HEK293T (cell line): ENCODE measurements at regions not wholly inside any gene's neighbourhood (a gene's known extent, or its start where the extent isn't known, plus 50 kb on each side); places are given as distances from the start of the nearest gene placed in this dataset.
"Not testable (repeated sequence)": the region's sequence is repeated elsewhere in the genome, so short reads cannot be mapped to it uniquely, and the experiment has no call there.

Source experiments
- CTCF ChIA-PET: fragments of 350-600 bp; formaldehyde crosslinking; extraction: SDS; loops from one replicate; lab custom pipeline; 2021; ENCODE audit warnings: antibody characterized with exemption, inconsistent platforms; lab: Yijun Ruan, JAX
- POLR2A ChIA-PET: fragments of 350-600 bp; formaldehyde crosslinking; extraction: SDS; loops from one replicate; lab custom pipeline; 2020; ENCODE audit warnings: antibody characterized with exemption, inconsistent platforms; lab: Yijun Ruan, JAX
- DNase-seq: peaks from one replicate; pipeline ENCODE4 v3.0.0; 2012; ENCODE audit warnings: mixed read lengths; ENCODE audit errors: extremely low spot score
- ARNT ChIP-seq: fragments of 450-650 bp; IDR thresholded peaks from 2 replicates; pipeline ENCODE4 v1.6.1; 2017; ENCODE audit warnings: mild to moderate bottlenecking
- BHLHE40 ChIP-seq: fragments of 450-650 bp; IDR thresholded peaks from 2 replicates; pipeline ENCODE4 v1.6.1; 2016; ENCODE audit warnings: mild to moderate bottlenecking, moderate library complexity, borderline replicate concordance
- CTBP1 ChIP-seq: fragments of 450-650 bp; IDR thresholded peaks from 2 replicates; pipeline ENCODE4 v1.6.1; 2016; ENCODE audit warnings: borderline replicate concordance
- ELF4 ChIP-seq: fragments of 450-650 bp; IDR thresholded peaks from 2 replicates; pipeline ENCODE4 v1.6.1; 2017; ENCODE audit warnings: antibody characterized with exemption
- FOXA1 ChIP-seq: fragments of 450-650 bp; IDR thresholded peaks from 2 replicates; pipeline ENCODE4 v1.6.1; 2016; ENCODE audit warnings: mild to moderate bottlenecking
- FOXK2 ChIP-seq: fragments of 450-650 bp; IDR thresholded peaks from 2 replicates; pipeline ENCODE4 v1.6.1; 2016; ENCODE audit warnings: mild to moderate bottlenecking
- FOXM1 ChIP-seq: fragments of 450-650 bp; IDR thresholded peaks from 2 replicates; pipeline ENCODE4 v1.6.1; 2017; ENCODE audit warnings: mild to moderate bottlenecking, borderline replicate concordance
- HDGF ChIP-seq: fragments of 450-650 bp; IDR thresholded peaks from 2 replicates; pipeline ENCODE4 v1.6.1; 2017; ENCODE audit warnings: antibody characterized with exemption, borderline replicate concordance
- L3MBTL2 ChIP-seq: fragments of 450-650 bp; conservative IDR thresholded peaks from 2 replicates; pipeline ENCODE4 v1.6.1; 2016; ENCODE audit warnings: mild to moderate bottlenecking
- LEF1 ChIP-seq: fragments of 450-650 bp; IDR thresholded peaks from 2 replicates; pipeline ENCODE4 v1.6.1; 2017; ENCODE audit warnings: mild to moderate bottlenecking, borderline replicate concordance
- NFRKB ChIP-seq: fragments of 450-650 bp; IDR thresholded peaks from 2 replicates; pipeline ENCODE4 v1.6.1; 2016; ENCODE audit warnings: mild to moderate bottlenecking, moderate library complexity
- PKNOX1 ChIP-seq: fragments of 450-650 bp; IDR thresholded peaks from 2 replicates; pipeline ENCODE4 v1.6.1; 2016
- SP1 ChIP-seq: fragments of 450-650 bp; IDR thresholded peaks from 2 replicates; pipeline ENCODE4 v1.6.1; 2017
- SUZ12 ChIP-seq: fragments of 450-650 bp; IDR thresholded peaks from 2 replicates; pipeline ENCODE4 v1.6.1; 2016; ENCODE audit warnings: mild to moderate bottlenecking
- TARDBP ChIP-seq: fragments of 450-650 bp; IDR thresholded peaks from 2 replicates; pipeline ENCODE4 v1.6.1; 2016
- ZNF384 ChIP-seq: fragments of 450-650 bp; IDR thresholded peaks from 2 replicates; pipeline ENCODE4 v1.6.1; 2016

DNA sequence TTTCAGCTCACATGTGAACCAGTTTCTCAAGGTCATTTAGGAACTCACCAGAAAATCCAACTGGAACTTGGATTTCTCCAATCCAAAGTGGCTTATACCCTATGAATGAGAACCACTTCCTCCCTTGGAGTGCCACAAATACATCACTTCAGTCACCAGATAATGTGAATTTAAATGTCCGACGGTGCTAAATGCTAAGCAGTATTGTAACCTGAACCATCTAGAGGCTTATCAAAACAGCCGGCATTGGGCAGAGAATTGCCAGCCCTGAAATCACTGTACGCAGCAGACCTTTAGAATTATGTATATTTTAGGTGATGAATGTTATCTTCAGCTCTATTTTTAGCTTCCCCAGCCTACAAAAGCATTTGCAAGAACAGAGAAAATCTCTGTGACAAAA, 76.8 kb upstream of the COX20 start:
- peak; percentile 39 for DNase-seq
- TF ChIP-seq PKNOX1 (peak; percentile 59), ELF4 (no peak)
- ChIA-PET CTCF (interaction anchor here (0.5 to 1.4 kb wide), 2 partner anchors 38 to 74 kb away, joined by 3 to 6 read pairs; no protein-coding TSS in a partner anchor), POLR2A (no interaction called here)

- POLR2A ChIA-PET = no interaction called here
- CTCF ChIA-PET = interaction anchor here (0.5 to 1.4 kb wide), 2 partner anchors 37 to 75 kb away, joined by 3 to 6 read pairs; no protein-coding TSS in a partner anchor
- TF ChIP-seq BHLHE40 (no peak), ELF4 (no peak), ZNF384 (no peak), TARDBP (no peak), FOXM1 (no peak), SP1 (no peak), PKNOX1 (no peak), SUZ12 (no peak), FOXA1 (no peak), LEF1 (no peak), L3MBTL2 (no peak), HDGF (no peak), ARNT (no peak)
- no peak for DNase-seq
Measured at GRCh38 chr1:244759158-244759557, 76.3 kb upstream of the COX20 start.

DNA sequence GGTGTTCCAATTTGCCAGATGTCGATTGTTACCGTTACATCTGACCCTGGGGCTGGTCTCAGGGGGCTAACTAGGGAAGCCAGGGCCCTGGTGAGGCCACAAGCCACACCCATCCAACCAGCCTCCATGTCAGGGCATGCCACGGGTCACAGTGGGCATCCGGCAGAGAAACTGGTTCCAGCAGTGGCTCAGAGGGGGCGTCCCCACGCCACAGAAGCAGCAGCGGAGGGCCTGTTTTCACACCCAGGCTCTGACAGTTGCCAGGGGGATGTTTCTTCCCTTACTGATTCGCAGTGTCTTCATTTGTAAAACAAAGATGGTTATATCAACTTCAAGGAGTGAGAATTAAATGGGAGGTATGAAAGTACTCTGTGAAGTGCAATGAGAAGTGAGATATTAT, 75.0 kb upstream of the COX20 start:
- no peak for DNase-seq
- POLR2A ChIA-PET = no interaction called here
- no peak for TF ChIP-seq CTBP1
- TF ChIP-seq SP1 = no peak
- TF ChIP-seq LEF1 = no peak
- no peak for TF ChIP-seq FOXK2
- no peak for TF ChIP-seq BHLHE40
- TF ChIP-seq SUZ12 = no peak
- no peak for TF ChIP-seq FOXA1
- TF ChIP-seq ELF4 = no peak
- no peak for TF ChIP-seq HDGF
- CTCF ChIA-PET = interaction anchor here (0.6 kb wide), 1 partner anchor 37 kb away, joined by 3 read pairs; no protein-coding TSS in a partner anchor

- DNase-seq = no peak
- ChIA-PET POLR2A (no interaction called here), CTCF (no interaction called here)
- TF ChIP-seq L3MBTL2 (peak; percentile 50), FOXK2 (no peak)
Measured at GRCh38 chr1:244761279-244761678, 74.2 kb upstream of the COX20 start.

DNA sequence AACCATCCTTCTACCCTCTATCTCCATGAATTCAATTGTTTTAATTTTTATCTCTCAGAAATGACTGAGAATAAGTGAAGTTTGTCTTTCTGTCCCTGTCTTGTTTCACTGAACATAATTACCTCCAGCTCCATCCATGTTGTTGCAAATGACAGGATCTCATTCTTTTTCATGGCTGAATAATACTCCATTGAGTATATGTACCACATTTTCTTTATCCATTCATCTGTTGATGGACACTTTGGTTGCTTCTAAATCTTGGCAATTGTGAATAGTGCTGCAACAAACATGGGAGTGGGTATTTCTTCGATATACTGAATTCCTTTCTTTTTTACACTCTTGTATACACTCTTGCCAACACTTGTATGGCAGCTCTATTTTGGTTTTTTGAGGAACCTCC, 72.8 kb upstream of the COX20 start:
- CTCF ChIA-PET = no interaction called here
- POLR2A ChIA-PET = no interaction called here
- TF ChIP-seq CTBP1 (no peak), L3MBTL2 (no peak), ELF4 (no peak), FOXM1 (no peak), NFRKB (no peak), PKNOX1 (no peak), SP1 (no peak), TARDBP (no peak), LEF1 (no peak), ARNT (no peak), HDGF (no peak), FOXK2 (no peak), ZNF384 (no peak)
- DNase-seq = no peak

- POLR2A ChIA-PET = no interaction called here
- no peak for TF ChIP-seq CTBP1
- TF ChIP-seq NFRKB = no peak
- CTCF ChIA-PET = no interaction called here
- DNase-seq = no peak
Measured at GRCh38 chr1:244768186-244768585, 67.3 kb upstream of the COX20 start.

- TF ChIP-seq ZNF384 (no peak), ELF4 (no peak), HDGF (no peak), TARDBP (no peak), ARNT (no peak), FOXM1 (no peak), L3MBTL2 (no peak), NFRKB (no peak), CTBP1 (no peak)
- no peak for DNase-seq
- ChIA-PET CTCF (no interaction called here), POLR2A (no interaction called here)
Measured at GRCh38 chr1:244768804-244769203, 66.7 kb upstream of the COX20 start.

- DNase-seq, POLR2A ChIA-PET, CTCF ChIA-PET: not testable (repeated sequence)
Measured at GRCh38 chr1:244770556-244770955, 64.9 kb upstream of the COX20 start.
